Stimulated activated CD8-positive, alpha-beta memory T cell treated with anti-CD3 and anti-CD28 coated beads, Interleukin-15, amount 100 ng/mL, for 48 hours (primary cell): ENCODE measurements at regions not wholly inside any gene's neighbourhood (a gene's known extent, or its start where the extent isn't known, plus 50 kb on each side); places are given as distances from the start of the nearest gene placed in this dataset.
"Not testable (repeated sequence)": the region's sequence is repeated elsewhere in the genome, so short reads cannot be mapped to it uniquely, and the experiment has no call there.

ENCODE experiments used
- DNase-seq, 2 donors: peaks; one replicate each; pipeline ENCODE4 v3.0.0-alpha.2; 2020; ENCODE audit warnings: low read depth in 2 of 2

DNA sequence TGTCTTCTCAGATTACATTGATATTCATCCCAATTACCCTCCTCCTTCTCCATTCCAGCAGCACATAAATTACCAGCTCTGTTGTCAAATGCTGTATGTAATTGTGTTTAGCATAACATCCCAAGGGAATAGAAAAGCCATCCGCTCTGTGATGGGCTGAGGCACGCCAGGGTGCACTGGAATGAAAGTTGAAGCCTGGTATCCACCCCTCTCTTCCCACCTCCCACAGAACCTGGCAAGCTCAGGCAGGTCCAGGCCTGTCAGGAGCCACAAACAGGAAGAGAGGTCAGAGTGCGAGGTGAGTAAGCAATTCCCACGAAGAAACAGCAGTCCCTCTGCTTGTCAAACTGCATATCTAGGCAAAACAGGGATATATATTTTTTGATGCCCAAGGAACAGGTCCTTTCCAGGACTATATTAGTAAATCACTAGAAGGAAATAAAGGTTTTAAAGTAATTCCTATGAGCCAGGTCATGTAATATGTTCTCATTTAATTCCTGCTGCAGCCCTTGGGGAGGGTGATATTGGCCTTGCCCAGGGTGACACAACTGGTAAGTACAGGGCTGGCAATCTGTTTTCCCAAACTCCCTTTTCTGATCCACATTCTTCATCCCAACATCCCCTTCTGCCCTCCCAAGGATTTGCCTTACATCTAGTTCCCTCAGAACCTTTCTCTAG, 155.6 kb upstream of the GHITM start:
- DNase-seq = no peak

DNA sequence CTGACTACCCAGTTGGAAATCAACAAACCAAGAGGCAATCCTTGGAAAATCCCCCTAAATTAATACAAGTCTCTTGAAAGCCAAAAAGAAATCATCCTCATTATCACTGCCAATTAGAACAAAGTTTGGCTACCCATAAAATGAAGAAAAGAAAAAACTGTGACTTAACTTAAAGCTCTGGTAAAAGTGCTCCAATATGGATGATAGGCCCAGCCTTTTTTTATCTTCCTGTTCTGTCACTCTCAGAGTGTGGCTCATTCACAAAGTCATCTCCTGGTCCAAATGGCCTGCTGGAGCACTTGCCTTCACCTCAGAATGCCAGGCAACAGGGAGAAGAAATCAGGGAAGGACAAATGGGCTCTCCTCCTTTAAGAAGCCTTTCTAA, 155.1 kb upstream of the GHITM start:
- DNase-seq = no peak

DNA sequence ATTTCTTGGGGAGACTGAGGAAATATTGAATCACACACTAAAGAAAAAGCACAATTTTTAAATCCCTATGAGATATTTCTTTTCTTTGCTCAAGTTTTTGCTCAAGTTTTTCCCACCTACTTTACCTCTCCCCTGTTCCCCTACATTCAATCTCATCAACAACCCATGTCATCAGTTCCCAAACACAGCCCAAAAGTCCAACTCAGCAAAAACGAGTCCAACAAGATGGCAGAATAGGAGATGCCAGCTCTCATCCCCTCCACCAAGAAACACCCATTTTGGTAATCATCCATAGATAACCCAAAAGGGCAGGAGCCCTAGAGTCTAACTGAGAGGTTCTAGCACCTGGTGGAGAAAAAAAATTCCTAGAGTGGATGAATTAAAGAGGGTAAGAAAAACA, 152.5 kb upstream of the GHITM start:
- no peak for DNase-seq

DNA sequence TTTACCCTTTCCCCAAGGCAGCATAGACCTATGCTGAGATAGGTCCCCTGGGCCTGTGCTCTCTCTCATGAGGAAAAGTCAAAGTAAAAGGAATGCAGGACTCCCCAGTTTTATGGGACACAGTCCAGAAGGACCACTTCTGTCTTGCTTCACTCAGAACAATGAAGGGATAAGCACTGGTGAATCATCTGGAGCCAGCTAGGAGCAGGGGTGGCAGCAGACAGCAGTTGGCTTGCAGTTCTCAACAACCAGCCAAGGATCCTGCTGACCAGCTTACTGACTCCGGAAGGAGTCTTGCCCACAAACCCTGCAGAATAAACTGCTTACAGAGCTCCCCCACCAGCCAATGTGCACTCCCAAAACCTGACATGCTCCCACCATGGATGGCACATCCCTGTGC, 152.1 kb upstream of the GHITM start:
- DNase-seq = no peak

DNA sequence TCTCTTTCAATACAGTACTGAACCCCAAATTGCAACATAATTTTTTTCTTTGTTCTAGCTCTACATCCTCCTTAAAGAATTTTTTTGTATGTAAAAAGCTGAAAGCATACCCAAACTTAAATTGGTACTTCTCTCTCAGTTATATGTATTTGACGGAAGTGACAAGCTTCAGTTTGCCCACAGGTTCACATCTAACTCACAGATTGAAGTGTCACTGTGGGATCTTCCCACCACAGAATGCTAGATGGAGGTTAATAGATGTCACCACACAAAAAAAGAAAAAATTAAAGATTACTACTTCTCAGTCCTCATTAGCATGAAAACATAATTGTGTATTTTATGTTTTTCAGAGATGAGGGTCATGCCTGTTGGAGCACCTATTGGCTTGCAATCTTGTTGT, 150.9 kb upstream of the GHITM start:
- no peak for DNase-seq

DNA sequence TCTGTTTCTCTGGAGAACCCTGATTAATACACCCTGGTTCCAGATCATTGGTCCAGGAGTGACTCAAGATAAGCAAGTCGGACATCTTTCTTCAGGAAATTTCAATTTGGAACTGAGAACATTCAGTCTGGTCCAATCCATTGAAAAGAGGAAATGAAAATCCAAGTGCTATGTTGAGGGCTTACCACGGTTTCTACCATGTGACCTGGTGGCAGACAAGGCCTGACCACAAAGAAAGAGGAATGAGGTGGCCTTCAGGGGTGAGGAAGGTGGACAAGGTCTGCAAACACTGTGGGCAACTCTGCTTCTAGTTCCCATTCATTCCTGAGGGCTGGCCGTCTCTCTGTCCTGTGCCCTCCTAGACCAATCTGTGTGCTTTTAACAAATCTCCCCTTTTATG, 149.2 kb upstream of the GHITM start:
- no peak for DNase-seq

DNA sequence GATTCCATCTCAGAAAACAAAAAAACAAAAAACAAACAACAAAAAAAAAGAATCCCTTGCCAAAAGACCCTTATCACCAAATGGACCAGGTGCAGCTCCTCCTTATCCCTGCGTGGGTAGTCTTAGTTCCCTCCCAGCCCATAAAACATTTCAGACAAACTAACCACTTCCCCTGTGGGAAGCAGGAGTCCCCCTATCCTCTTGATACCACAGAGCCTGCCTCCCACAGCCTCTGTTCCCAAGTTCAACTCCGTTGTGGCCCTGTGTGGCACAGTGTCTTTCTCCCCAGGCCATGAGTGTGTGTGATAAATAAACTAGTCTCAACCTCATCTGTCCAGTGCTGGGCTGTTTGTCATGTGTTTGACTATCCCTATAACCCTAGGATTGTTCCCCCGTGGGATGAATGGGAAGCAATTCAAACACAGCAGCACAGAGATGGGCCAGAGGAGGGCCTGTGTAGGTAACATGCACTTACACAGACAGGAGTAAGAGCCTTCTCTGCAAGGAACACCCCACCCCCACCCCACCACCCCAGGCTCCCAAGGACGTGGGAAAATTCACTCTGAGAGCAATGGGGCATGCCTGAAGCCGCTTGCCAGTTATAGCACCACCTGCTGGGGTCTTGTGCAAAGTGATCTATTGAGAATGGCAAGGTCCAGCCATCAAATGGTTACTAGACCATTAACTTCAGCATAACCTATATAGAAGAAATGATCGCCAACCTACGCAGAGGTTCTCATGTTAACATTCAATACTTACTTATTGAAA, 147.1 kb upstream of the GHITM start:
- DNase-seq = peak in 1 of 2 donors; percentile 1

DNA sequence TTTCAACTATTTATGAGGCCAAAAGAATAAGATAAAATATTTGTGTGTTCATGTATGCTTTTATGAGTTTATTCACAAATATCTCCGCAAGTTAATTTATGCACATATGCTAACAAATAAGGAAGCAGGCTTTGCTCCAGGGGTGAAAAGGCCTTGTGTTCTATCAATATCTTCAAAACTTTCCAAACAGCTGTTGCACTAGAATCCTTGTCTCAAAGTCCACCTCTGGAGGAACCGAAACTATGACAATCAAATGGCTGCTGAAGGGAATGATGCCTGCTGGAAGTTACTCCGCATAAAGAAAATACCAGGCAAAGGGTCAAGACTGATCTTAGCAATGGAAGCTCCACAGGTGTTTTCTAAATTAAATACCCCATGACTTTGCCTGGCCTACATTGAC, 145.0 kb upstream of the GHITM start:
- DNase-seq = no peak

DNA sequence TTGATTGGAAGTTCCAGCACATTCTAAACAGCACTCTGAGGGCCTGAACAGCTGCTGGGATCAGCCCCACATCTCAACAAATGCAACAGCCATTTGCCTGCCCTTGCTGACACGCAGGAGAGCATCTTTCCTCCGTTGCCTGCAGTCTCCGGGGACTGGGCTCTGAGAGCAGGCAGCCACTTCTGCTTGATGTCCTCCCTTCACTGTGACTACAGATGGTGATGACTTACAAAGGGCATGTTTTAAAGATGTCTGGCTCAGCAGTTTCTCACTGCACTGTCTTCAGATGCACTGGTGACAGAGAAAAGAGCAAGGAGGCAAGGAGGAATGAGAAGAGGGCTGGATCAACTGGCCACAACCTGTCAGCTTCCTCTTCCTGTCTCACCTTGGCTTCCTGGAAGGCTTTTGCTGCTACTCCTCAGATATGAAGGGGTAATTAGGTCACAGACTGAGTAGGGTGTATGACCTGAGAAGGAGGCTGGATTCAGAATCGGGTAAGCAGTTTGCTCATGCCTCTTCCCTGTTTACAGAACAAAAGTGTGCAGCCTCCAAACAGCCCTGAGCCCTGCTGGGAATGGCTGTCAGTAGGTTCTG, 143.5 kb upstream of the GHITM start:
- DNase-seq = no peak

DNA sequence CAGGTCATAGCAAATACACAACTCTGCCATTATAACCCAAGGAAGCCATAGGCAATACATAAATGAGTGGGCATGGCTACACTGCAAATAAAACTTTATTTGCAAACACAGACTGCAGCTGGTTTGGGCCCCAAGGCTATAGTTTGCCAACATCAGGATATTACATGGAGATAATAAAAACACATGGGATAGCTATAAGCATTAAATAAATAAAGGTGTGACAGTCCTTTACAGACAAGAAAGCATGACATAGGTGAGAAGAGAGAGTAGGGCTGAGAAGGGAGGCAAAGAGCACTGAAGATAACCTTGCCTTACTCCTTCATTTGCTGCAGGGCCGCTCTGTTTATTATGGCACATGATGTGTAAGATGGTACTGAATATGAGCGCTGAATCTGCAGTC, 135.1 kb upstream of the GHITM start:
- DNase-seq = no peak

DNA sequence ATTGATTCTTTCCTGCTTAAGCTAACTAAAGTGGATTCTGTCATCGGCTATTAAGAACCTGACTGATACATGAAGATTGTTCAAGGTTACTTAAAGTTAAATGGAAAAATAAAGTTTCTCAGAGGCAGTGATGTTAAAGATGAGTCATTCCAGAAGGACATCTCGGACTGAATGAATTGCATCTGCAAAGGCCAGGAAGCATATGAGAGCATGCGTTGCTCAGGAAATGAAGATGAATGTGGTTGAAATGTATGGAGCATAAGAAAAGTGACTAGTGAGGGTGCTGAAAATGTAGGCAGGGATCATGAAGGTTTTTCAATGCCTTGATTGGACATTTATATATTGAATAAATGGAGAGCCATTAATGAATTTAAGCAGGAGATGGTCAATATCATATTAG, 133.9 kb upstream of the GHITM start:
- DNase-seq = no peak

DNA sequence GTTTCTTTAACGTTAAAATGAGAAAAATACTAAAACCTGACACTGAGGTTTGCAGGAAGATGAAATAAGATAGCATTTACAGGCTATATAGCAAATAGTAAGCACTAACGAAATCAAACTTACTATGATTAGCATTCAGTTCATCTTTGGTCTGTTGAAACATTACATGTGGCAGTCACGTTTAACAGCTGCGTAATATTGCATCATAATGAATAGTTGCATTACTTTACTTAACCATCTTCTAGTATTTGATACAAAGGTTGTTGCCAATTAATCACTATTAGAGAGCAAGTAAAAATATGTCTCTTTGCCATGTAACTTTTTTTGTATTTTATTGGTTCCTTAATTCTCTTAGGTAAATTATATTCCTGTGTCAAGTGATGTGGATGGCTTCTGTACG, 131.8 kb upstream of the GHITM start:
- no peak for DNase-seq

DNA sequence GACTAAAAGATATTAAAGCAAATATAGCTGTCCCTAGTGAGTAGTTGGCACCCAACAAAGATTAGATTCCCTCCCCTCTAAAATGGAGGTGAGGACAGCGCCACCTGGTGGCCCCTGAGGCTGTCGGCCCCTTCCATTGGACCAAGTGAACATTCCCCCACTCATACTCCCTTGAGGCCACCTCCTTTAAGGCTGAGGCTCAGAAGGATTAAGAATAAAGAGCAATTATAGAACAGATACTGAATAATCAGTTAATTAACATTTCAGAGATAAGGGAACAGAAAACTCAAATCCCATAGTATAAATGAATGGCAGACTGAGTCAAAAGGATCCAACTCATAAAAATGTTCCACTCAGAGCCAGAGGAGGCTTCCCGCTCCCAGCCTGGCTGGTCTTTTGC, 130.4 kb upstream of the GHITM start:
- DNase-seq = peak in 1 of 2 donors; percentile 16

DNA sequence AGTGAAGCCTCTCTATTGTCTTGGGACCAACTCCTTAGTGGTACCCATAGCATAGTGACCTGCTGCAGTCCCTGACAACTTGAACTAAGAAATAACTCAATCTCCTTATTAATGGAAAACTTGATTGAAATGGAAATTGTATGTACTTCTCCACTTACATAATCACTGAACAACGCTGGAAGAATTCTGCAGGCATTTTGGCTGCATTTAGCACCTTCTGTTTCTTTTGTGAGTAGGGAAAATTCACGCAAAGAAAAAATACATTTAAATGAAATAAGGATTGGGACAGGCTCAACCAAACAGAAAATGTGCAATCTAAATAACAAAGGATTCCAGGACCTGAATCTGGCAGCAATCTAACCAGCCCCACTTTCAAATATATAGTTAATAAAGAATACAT, 126.9 kb upstream of the GHITM start:
- DNase-seq = no peak

DNA sequence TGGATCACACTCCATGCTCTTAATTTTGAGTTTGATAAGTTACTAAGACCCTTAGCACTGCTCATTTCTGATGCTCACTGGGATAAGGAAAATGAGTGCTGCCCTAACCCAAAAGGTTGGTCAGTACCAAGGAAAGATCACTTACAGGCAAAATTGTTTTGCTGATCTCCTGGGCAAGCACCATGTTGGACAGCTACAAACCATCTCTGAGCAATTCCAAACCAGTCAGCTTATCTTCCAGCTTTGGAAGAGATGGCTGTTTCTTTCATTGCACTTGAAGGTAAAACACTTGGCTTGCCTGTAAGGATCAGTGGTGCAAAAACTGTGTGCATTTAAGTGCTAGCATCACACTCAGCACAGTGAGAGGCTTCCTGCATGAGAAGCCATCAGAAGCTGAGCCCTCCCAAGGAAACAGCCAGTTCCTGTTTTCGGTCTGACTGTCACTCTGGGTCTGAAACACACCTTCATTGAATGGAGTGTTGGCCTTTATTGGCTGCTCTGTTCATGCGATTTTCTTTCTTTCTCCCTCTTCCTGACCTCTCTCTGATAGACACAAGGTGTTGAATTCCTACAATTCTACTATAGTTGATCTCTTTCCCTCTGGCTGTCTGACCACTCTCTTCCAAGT, 126.4 kb upstream of the GHITM start:
- DNase-seq = no peak

DNA sequence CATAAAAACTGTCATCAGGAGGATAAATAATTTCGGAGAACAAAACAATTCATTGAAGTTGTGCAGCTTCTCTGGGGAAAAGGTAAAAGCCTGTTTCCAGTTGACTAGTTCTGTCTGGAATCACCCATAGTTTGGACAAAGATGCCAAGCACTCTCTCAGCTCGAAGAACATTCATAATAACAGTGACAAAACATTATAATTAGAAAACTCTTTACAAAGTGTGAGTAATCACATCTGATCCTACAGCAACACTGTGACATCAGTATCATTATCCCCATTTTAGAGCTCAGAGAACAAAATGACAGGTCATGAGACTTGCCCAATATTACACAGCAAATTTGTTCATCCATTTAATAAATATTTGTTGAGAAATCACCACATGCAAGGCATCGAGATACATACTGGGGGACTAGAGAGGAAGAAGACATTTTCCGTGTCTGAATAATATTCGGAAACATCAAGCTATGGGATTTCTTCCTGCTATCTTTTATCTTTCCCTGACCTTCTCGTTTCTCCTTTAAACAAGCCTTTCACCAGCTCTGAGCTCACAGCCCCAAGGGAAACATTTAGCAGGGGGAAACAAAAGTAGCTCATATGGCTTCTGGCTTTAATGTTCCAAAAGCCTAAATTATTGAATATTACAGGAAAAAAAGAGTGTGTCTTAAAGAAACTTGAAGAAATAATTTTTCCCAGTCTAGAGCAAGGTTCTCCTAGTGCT, 123.3 kb upstream of the GHITM start:
- no peak for DNase-seq

DNA sequence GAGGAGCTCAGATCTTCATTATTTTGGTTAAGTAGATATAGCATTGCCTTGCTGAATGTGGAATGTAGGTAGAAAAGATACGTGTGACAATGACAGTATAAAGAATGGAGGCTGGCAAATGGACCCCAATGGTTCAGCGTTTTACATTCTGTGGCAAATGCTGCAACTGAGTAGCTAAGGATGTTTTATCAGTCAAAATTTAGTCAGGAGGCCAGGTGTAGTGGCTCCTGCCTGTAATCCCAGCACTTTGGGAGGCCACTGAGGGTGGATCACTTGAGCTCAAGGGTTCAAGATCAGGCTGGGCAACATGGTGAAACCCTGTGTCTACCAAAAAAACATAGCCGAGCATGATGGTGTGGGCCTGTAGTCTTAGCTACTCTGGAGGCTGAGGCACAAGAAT, 120.5 kb upstream of the GHITM start:
- no peak for DNase-seq

DNA sequence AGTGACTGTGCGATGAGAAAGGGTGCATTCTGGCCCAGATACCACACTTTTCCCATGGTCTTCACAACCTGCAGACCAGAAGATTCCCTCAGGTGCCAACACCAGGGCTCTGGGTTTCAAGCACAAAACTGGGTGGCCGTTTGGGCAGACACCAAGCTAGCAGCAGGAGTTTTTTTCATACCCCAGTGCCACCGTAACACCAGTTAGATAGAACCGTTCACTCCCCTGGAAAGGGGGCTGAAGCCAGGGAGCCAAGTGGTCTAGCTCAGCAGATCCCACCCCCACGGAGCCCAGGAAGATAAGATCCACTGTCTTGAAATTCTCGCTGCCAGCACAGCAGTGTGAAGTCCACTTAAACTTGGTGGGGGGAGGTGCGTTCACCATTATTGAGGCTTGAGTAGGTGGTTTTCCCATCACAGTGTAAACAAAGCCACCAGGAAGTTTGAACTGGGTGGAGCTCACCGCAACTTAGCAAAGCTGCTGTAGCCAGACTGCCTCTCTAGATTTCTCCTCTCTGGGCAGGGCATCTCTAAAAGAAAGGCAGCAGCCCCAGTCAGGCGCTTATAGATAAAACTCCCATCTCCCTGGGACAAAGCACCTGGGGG, 119.4 kb upstream of the GHITM start:
- DNase-seq = not testable (repeated sequence)

DNA sequence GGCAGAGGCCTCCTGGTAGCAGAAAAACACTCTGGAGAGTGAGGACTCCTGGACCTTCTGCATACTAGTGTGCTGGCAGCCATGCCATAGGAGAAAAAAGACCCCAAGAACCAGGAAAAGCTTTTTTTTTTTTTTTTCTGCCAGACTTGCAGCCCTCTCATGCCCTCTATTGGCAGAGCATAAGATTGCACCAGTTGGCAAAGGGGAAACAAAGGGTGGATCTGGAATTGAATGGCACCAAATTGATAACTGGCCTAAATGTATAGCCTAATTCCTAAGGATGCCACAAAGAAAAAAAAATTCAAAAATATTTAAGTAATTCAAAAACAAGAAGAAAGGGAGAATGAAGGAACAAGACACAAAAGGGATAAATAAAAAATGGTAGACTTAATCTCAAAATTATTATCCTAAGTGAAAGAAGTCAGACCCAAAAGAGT, 112.5 kb upstream of the GHITM start:
- no peak for DNase-seq

DNA sequence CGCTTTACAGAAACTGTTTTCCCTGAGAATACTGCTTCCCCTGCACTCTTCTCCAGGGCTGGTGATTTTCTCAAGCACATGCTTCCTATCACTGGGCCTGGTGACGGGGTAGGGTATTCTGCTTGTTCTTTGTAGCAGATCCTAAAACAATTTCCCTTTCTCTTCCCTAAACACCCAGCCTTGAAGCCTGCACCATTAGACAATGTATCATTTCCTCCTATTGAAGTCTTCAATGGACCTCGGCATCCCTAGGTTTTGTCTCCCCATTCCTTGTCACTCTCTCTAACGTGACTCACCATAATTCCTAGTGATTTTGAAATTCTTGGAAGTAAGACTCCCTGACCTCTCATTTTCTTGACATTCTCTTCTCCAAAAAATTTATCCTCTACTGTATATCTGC, 109.5 kb upstream of the GHITM start:
- DNase-seq = no peak

DNA sequence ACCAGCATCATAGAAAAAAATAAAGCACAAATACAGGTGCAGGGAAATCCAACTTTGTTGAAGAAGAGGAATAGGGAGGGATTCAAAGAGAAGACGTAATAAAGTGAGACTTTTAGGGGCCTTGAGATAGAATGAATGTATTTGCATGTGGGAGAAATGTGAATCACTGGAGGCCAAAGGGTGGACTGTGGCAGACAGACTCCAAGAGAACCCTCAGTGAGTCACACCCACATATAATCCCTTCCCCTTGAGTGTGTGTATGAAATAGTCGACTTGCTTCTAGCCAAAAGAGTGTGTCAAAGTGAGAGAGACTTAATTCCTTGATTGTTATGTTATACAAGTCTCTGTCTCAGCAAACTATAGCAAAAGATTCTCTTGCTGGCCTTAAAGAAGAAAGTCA, 101.3 kb upstream of the GHITM start:
- DNase-seq = no peak

DNA sequence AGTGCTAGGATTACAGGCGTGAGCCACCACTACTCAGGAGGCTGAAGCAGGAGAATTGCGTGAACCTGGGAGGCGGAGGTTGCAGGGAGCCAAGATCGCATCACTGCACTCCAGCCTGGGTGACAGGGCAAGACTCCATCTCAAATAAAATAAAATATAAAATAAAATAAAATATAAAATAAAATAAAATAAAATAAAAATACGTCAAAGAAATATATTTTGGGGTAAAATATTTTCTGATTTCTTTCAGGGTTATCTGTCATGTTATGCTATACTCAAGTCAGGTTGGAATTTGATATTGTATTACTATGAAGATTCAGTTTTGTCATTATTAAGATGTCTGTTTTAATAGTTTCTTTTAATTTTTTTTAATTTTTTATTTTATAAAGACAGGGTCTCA, 99.4 kb upstream of the GHITM start:
- no peak for DNase-seq
